SJCRH30 (cell line): ENCODE measurements at regions not wholly inside any gene's neighbourhood (a gene's known extent, or its start where the extent isn't known, plus 50 kb on each side); places are given as distances from the start of the nearest gene placed in this dataset.
A peak's percentile ranks its signal among the peaks of the same experiment; 100 is the strongest.
"Not testable (repeated sequence)": the region's sequence is repeated elsewhere in the genome, so short reads cannot be mapped to it uniquely, and the experiment has no call there.

Source experiments
- DNase-seq, 2 experiments: peaks; one replicate each; pipeline ENCODE4 v3.0.0-alpha.2; 2015 to 2020
- H3K27ac ChIP-seq: fragments of 250-450 bp; sonication (Bioruptor Pico); 2 replicates; pipeline ENCODE4 v1.5.1; 2020; ENCODE audit warnings: mild to moderate bottlenecking, moderate library complexity
- H3K27me3 ChIP-seq: fragments of 250-450 bp; sonication (Bioruptor Pico); 2 replicates; pipeline ENCODE4 v1.5.1; 2020; ENCODE audit warnings: mild to moderate bottlenecking, moderate library complexity
- H3K36me3 ChIP-seq: fragments of 250-450 bp; sonication (Bioruptor Pico); 2 replicates; pipeline ENCODE4 v1.5.1; 2020; ENCODE audit warnings: mild to moderate bottlenecking, moderate library complexity
- H3K4me1 ChIP-seq: fragments of 250-450 bp; sonication (Bioruptor Pico); 2 replicates; pipeline ENCODE4 v1.5.1; 2020; ENCODE audit warnings: mild to moderate bottlenecking, moderate library complexity
- H3K4me3 ChIP-seq: fragments of 250-450 bp; sonication (Bioruptor Pico); 2 replicates; pipeline ENCODE4 v1.5.1; 2020; ENCODE audit warnings: mild to moderate bottlenecking, moderate library complexity
- H3K9me3 ChIP-seq: fragments of 250-450 bp; sonication (Bioruptor Pico); replicated peaks from 2 replicates; pipeline ENCODE4 v1.5.1; 2020; ENCODE audit warnings: mild to moderate bottlenecking, moderate library complexity

DNA sequence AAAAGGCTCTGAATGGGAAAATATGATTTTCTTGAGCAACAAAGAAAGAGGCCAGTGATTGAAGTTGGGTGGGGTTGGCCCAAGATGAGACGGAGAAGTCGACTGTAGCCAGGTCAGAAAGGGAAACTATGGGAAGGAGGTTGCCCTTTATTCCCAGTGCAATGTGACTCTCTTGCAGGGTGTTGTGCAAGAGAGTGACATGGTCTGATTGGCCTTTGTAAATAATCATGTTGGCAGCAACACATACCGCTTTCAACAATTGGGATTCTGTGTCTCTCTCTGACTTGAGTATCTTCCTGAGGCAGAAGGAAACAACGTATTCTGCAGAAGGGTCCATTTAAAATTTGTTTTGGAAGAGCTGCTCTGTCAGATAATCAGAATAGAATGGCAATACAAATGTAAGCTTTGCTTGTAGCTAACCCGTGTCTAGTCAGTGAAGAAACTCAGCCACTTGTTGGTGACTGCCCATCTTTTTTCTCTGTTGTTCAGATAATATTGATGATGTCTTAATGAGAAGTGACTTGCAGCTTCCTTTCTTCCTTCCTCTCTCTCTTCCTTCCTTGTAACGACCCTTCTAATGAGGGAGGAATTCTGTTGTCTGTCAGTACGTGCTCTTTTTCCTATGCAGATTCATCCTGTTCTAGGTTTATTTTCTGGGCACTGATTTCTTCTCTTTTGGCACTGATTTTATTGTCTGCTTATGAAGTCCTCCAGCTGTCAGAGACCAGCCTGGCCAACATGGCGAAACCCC is 311.0 kb upstream of the FAM98A start:
- H3K9me3 ChIP-seq, result no peaks in the 10 kb centered on the region
- H3K36me3 ChIP-seq, result no peaks in the 10 kb centered on the region
- H3K4me1 ChIP-seq, result no peaks in the 10 kb centered on the region
- DNase-seq, result no peak
- H3K27ac ChIP-seq, result no peak overlapping the region
- H3K4me3 ChIP-seq, result no peak overlapping the region
- H3K27me3 ChIP-seq, result no peaks in the 10 kb centered on the region

GRCh38 chr2:33907866-33908265 is 308.8 kb upstream of the FAM98A start:
- no peak overlapping the region for H3K27ac ChIP-seq
- H3K4me3 ChIP-seq, result no peak overlapping the region
- no peaks in the 10 kb centered on the region for H3K36me3 ChIP-seq
- H3K9me3 ChIP-seq, result no peaks in the 10 kb centered on the region; the same call in 1 of the 2 replicates
- H3K27me3 ChIP-seq, result no peaks in the 10 kb centered on the region
- H3K4me1 ChIP-seq, result no peaks in the 10 kb centered on the region; the same call in 1 of the 2 replicates
- DNase-seq, result no peak

GRCh38 chr2:33906129-33906528 is 307.0 kb upstream of the FAM98A start:
- not testable (repeated sequence) for H3K4me1 ChIP-seq, H3K27ac ChIP-seq, DNase-seq, H3K4me3 ChIP-seq, H3K36me3 ChIP-seq, H3K9me3 ChIP-seq, H3K27me3 ChIP-seq

DNA sequence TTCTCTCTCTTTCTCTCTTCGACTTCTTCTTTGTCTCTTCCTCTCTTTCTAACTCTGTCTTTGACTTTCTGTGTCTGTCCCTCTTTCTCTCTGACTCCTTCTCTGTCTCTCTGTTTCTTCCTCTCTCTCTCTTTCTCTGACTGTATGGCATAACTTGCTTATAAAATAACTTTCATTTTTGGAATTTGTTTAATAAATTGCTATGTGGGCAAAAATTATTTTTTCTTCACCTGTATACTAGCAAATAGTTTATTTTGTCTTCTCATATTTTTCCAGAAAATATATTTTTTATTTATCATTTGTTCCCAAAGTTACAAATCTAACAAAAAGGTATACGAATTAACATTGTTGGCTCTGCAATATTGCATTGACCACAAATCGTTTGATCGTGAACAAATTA is 305.7 kb upstream of the FAM98A start:
- Histone ChIP-seq H3K27ac (no peak overlapping the region), H3K9me3 (no peaks in the 10 kb centered on the region; the same call in 1 of the 2 replicates), H3K27me3 (no peaks in the 10 kb centered on the region), H3K4me3 (no peak overlapping the region), H3K36me3 (no peaks in the 10 kb centered on the region), H3K4me1 (no peaks in the 10 kb centered on the region; the same call in 1 of the 2 replicates)
- no peak for DNase-seq

DNA sequence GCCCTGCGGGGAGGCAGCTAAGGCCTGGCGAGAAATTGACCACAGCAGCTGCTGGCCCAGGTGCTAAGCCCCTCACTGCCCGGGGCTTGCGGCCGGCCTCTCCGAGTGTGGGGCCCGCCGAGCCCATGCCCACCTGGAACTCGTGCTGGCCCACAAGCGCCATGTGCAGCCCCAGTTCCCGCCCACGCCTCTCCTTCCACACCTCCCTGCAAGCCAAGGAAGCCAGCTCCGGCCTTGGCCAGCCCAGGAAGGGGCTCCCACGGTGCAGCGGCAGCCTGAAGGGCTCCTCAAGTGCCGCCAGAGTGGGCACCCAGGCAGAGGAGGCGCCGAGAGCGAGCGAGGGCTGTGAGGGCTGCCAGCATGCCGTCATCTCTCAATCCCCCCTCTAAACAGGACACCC is 304.6 kb upstream of the FAM98A start:
- H3K4me3 ChIP-seq, result no peak overlapping the region
- no peak overlapping the region for H3K27ac ChIP-seq
- no peaks in the 10 kb centered on the region; the same call in 1 of the 2 replicates for H3K9me3 ChIP-seq
- no peak for DNase-seq
- H3K36me3 ChIP-seq, result no peaks in the 10 kb centered on the region
- H3K27me3 ChIP-seq, result no peaks in the 10 kb centered on the region
- no peaks in the 10 kb centered on the region; the same call in 1 of the 2 replicates for H3K4me1 ChIP-seq

DNA sequence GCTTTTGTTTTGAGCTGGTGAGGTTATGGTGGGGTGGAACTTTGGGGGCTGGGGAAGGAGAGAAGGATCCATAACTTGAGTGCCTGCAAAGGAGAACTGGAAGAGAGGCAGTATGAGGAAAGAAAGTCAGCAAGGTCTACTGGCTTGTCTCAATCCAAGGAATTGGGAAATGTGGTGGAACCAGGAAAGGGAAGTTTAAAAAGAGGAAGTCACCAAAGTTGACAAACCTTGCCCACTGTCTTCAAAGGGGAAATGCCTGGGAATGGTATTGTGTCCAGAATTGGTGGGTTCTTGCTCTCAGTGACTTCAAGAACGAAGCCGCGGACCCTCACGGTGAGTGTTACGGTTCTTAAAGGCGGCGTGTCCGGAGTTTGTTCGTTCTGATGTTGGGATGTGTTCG is 304.1 kb upstream of the FAM98A start:
- Histone ChIP-seq H3K27me3 (no peaks in the 10 kb centered on the region), H3K36me3 (no peaks in the 10 kb centered on the region), H3K27ac (no peak overlapping the region), H3K4me1 (no peaks in the 10 kb centered on the region; the same call in 1 of the 2 replicates), H3K4me3 (no peak overlapping the region), H3K9me3 (no peaks in the 10 kb centered on the region; the same call in 1 of the 2 replicates)
- no peak for DNase-seq

DNA sequence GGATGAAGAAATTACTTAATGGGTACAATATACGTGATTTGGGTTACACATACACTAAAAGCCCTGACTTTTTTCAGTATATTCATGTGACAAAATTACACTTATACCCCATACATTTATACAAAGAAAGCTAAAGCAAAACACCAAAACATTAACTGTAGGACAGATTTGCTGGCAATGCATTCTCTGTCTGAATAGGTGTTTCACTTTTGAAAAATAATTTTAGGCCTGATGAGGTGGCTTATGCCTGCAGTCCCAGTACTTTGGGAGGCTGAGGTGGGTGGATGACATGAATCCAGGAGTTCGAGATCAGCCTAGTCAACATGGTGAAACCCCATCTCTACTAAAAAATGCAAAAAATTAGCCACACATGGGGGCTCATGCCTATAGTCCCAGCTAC is 301.5 kb upstream of the FAM98A start:
- H3K27ac ChIP-seq, result no peak overlapping the region
- H3K36me3 ChIP-seq, result no peaks in the 10 kb centered on the region
- no peak overlapping the region for H3K4me3 ChIP-seq
- no peaks in the 10 kb centered on the region; the same call in 1 of the 2 replicates for H3K4me1 ChIP-seq
- no peak for DNase-seq
- no peaks in the 10 kb centered on the region; the same call in 1 of the 2 replicates for H3K9me3 ChIP-seq
- H3K27me3 ChIP-seq, result no peaks in the 10 kb centered on the region

DNA sequence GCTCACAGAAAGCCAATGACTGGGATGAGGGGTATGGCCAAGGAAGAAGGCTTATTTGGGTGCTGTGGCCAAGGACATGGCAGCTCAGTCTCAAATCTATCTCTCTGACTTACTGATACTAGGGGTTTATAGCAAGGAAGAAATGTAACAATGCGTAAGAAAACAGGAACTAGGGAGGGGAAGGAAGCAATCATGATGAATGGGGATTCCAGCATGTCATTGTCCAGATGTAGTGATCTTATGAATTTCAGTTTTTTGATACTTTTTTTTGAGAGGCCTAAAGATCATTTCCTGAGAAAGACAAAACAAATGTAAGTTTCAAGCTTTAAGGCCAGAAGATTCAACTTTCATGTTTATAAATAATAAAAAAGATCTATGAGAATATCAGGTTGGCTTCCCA is 298.6 kb upstream of the FAM98A start:
- H3K9me3 ChIP-seq, result no peaks in the 10 kb centered on the region

DNA sequence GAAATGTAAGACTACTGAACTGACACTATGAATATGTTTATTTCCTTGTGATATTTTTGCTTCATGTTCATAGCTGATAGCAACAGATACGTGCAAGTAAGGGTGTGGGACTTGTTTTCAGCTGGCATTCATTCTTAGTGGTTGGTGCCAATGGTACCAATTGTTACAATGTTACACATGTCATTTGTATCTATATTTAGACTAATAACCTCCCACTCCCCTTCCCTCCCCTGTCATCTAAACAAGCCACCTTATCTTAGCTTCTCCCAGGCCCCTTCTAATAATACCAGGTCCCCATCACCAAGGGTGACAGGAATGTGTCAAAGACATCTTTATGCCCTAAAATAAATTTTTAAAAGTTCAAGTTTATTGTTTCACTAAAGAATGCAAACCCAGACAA is 294.7 kb upstream of the FAM98A start:
- Histone ChIP-seq H3K27ac (no peak overlapping the region), H3K9me3 (no peaks in the 10 kb centered on the region), H3K27me3 (no peaks in the 10 kb centered on the region), H3K36me3 (no peaks in the 10 kb centered on the region), H3K4me1 (no peaks in the 10 kb centered on the region), H3K4me3 (no peak overlapping the region)
- DNase-seq, result no peak

More for the DNA sequence above, 298.6 kb upstream of the FAM98A start:
- no peak for DNase-seq
- Histone ChIP-seq H3K4me3 (no peak overlapping the region), H3K27me3 (no peaks in the 10 kb centered on the region), H3K27ac (no peak overlapping the region), H3K4me1 (no peaks in the 10 kb centered on the region), H3K36me3 (no peaks in the 10 kb centered on the region)

DNA sequence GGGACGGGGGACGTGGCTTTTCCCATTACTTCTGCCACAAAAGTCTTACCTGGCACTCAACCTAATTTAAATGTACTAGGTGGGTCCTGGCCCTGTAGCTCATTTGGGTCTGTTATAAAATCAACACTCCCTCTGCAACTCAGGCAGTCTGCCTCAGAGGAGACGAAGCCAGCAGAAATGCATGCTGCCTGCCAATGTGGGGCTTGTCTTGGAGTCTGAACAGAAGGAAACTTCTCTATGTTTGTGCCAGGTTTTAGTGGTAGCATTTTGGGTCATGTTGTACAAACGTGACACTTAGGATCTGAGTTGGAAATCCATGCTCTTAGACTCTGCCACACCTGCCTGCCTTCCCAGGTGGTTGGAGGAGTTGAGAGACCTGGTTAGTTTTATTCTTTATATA is 292.5 kb upstream of the FAM98A start:
- H3K36me3 ChIP-seq, result no peaks in the 10 kb centered on the region
- no peaks in the 10 kb centered on the region for H3K27me3 ChIP-seq
- no peak for DNase-seq
- no peaks in the 10 kb centered on the region for H3K4me1 ChIP-seq
- no peak overlapping the region for H3K27ac ChIP-seq
- H3K9me3 ChIP-seq, result no peaks in the 10 kb centered on the region
- no peak overlapping the region for H3K4me3 ChIP-seq

- no peak overlapping the region for H3K4me3 ChIP-seq
- H3K27ac ChIP-seq, result no peak overlapping the region
- no peaks in the 10 kb centered on the region for H3K9me3 ChIP-seq
- DNase-seq, result no peak
- no peaks in the 10 kb centered on the region for H3K27me3 ChIP-seq
- no peaks in the 10 kb centered on the region for H3K4me1 ChIP-seq
- no peaks in the 10 kb centered on the region for H3K36me3 ChIP-seq
Observed at GRCh38 chr2:33890686-33891085, 291.6 kb upstream of the FAM98A start.

GRCh38 chr2:33877348-33878016 is 278.4 kb upstream of the FAM98A start:
- no peak overlapping the region for H3K27ac ChIP-seq
- H3K27me3 ChIP-seq, result peaks cover 3% of the 10 kb centered on the region; the same call in 1 of the 2 replicates
- no peak for DNase-seq

GRCh38 chr2:33873076-33873605 is 274.0 kb upstream of the FAM98A start:
- Histone ChIP-seq H3K27me3 (peaks cover 3% of the 10 kb centered on the region; the same call in 1 of the 2 replicates), H3K4me1 (no peaks in the 10 kb centered on the region), H3K4me3 (no peak overlapping the region), H3K9me3 (no peaks in the 10 kb centered on the region), H3K36me3 (no peaks in the 10 kb centered on the region), H3K27ac (no peak overlapping the region)
- DNase-seq, result no peak

More at GRCh38 chr2:33877348-33878016, 278.4 kb upstream of the FAM98A start:
- Histone ChIP-seq H3K9me3 (no peaks in the 10 kb centered on the region), H3K36me3 (no peaks in the 10 kb centered on the region), H3K4me1 (no peaks in the 10 kb centered on the region), H3K4me3 (no peak overlapping the region)

DNA sequence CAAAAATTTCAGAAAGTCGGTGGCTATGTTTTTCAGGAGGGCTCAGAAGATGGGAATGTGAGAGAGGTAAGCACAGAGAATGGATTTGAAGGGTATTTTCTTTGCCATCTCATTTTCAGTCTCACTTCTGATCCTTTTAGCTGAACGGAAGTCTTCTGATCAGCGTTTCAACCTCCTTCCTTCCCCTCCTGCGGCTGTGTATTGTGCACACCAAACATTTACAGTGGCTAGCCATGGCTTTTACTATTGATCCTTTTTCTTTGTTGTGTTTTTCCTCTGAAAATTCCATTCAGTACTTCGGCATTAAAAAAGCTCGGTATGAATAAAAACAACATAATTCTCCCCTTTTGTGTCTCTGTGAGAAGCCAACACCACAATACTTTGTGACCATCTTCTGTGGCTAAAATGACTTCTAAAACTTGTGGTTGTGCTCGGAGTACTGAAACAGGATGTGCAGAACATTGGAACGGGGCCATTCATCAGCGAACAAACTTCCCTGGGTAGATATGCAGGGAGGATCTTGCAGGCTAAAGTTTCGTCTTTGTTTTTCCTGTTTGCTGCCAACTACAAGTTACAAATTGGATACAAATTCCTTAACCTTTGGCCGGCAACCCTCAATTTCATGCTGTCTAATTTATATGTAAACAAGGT is 260.8 kb upstream of the FAM98A start:
- peak; percentile 39 to 51 for DNase-seq

DNA sequence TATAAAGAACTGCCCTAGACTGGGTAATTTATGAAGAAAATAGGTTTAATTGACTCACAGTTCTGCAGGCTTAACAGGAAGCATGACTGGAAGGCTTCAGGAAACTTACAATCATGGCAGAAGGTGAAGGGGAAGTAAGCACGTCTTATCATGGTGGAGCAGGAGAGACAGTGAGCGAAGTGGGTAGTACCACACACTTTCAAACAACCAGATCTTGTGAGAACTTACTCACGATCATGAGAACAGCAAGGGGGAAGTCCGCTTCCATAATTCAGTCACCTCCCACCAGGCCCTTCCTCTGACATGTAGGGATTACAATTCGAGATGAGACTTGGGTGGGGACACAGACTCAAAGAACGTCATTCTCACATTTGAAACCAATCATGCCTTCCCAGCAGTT is 260.1 kb upstream of the FAM98A start:
- no peaks in the 10 kb centered on the region for H3K36me3 ChIP-seq

More for the DNA sequence above, 260.8 kb upstream of the FAM98A start:
- no peaks in the 10 kb centered on the region for H3K9me3 ChIP-seq
- no peaks in the 10 kb centered on the region; the same call in 1 of the 2 replicates for H3K4me1 ChIP-seq
- H3K27me3 ChIP-seq, result no peaks in the 10 kb centered on the region
- peak overlapping the region; percentile 18; the same call in 1 of the 2 replicates for H3K27ac ChIP-seq
- no peaks in the 10 kb centered on the region for H3K36me3 ChIP-seq
- peak overlapping the region; percentile 29 for H3K4me3 ChIP-seq

More for the DNA sequence above, 260.1 kb upstream of the FAM98A start:
- Histone ChIP-seq H3K27me3 (no peaks in the 10 kb centered on the region), H3K4me3 (no peak overlapping the region), H3K4me1 (no peaks in the 10 kb centered on the region; the same call in 1 of the 2 replicates), H3K27ac (no peak overlapping the region), H3K9me3 (no peaks in the 10 kb centered on the region; the same call in 1 of the 2 replicates)
- DNase-seq, result no peak
